H1 (cell line): ENCODE measurements at regions not wholly inside any gene's neighbourhood (a gene's known extent, or its start where the extent isn't known, plus 50 kb on each side); places are given as distances from the start of the nearest gene placed in this dataset.

Source experiments
- CTCF ChIA-PET: fragments of 300-600 bp; sonication (Branson Sonifier 250); formaldehyde crosslinking; loops from one replicate; lab custom pipeline; 2021; ENCODE audit not compliant: partially characterized antibody; lab: Charles Lee
- POLR2A ChIA-PET: fragments of 300-600 bp; sonication (Branson Sonifier 250); formaldehyde crosslinking; loops from one replicate; lab custom pipeline; 2021; ENCODE audit warnings: inconsistent platforms; ENCODE audit not compliant: partially characterized antibody; lab: Charles Lee
- DNase-seq, 2 experiments: peaks; one replicate each; pipeline versions ENCODE4 v3.0.0 to v3.0.0-alpha.2; 2010 to 2022; ENCODE audit warnings: low spot score in 2 of 2, low read depth in 1 of 2, mixed read lengths in 1 of 2
- FAIRE-seq: peaks from 2 replicates; lab custom pipeline; 2011; peaks lifted over from hg19 to GRCh38; lab: Jason Lieb, UNC
- H2AFZ ChIP-seq: 2 replicates; pipeline ENCODE4 v1.8.1; 2012; ENCODE audit warnings: low read length, inconsistent platforms
- H2AK5ac ChIP-seq: 2 replicates; pipeline ENCODE4 v1.6.1; 2013; ENCODE audit warnings: low read depth, low read length
- H2BK120ac ChIP-seq: replicated peaks from 2 replicates; pipeline ENCODE3; 2013; ENCODE audit warnings: low read depth, low read length, inconsistent platforms
- H2BK12ac ChIP-seq: 2 replicates; pipeline ENCODE4 v1.6.1; 2013; ENCODE audit warnings: low read depth, low read length
- H2BK15ac ChIP-seq: 2 replicates; pipeline ENCODE4 v1.6.1; 2013; ENCODE audit warnings: low read length
- H2BK20ac ChIP-seq: 2 replicates; pipeline ENCODE4 v1.6.1; 2013; ENCODE audit warnings: low read length
- H2BK5ac ChIP-seq: 2 replicates; pipeline ENCODE4 v1.6.1; 2013; ENCODE audit warnings: low read depth, low read length
- H3K14ac ChIP-seq: 2 replicates; pipeline ENCODE4 v1.6.1; 2013; ENCODE audit warnings: inconsistent platforms; ENCODE audit not compliant: insufficient read length
- H3K18ac ChIP-seq: 2 replicates; pipeline ENCODE4 v1.6.1; 2013; ENCODE audit warnings: low read length; ENCODE audit errors: extremely low read depth
- H3K23ac ChIP-seq: 2 replicates; pipeline ENCODE4 v1.6.1; 2013; ENCODE audit warnings: inconsistent platforms; ENCODE audit not compliant: insufficient read length
- H3K23me2 ChIP-seq: 2 replicates; pipeline ENCODE4 v1.6.1; 2013; ENCODE audit warnings: low read depth, low read length
- H3K27ac ChIP-seq: 2 replicates; pipeline ENCODE4 v1.6.1; 2011; ENCODE audit warnings: low read depth, low read length, inconsistent platforms
- H3K27me3 ChIP-seq, 4 experiments: replicated peaks in 1 of 4; 1 replicate in 1 of 4; 2 replicates in 3 of 4; pipeline versions ENCODE4 v1.6.1 to v1.8.1; 2011 to 2013; ENCODE audit warnings: low read length in 3 of 4, mild to moderate bottlenecking in 3 of 4, inconsistent platforms in 2 of 4, mixed read lengths in 2 of 4, moderate library complexity in 1 of 4; ENCODE audit not compliant: control insufficient read depth in 3 of 4, insufficient read depth in 3 of 4; ENCODE audit errors: extremely low read depth in 1 of 4
- H3K36me3 ChIP-seq, 4 experiments: 2 replicates each; pipeline versions ENCODE4 v1.6.1 to v1.8.1; 2011 to 2013; ENCODE audit warnings: mild to moderate bottlenecking in 4 of 4, low read length in 3 of 4, moderate library complexity in 2 of 4, control low read depth in 1 of 4, inconsistent platforms in 1 of 4; ENCODE audit not compliant: insufficient read depth in 4 of 4, control insufficient read depth in 2 of 4
- H3K4ac ChIP-seq: replicated peaks from 2 replicates; pipeline ENCODE3; 2013; ENCODE audit warnings: low read length, low read depth, mixed read lengths, inconsistent platforms; ENCODE audit not compliant: insufficient read length
- H3K4me1 ChIP-seq, 4 experiments: replicated peaks in 1 of 4; 1 replicate in 1 of 4; 2 replicates in 3 of 4; pipeline versions ENCODE4 v1.6.1 to v1.8.1; 2011 to 2013; ENCODE audit warnings: low read length in 3 of 4, inconsistent platforms in 2 of 4, mixed read lengths in 1 of 4; ENCODE audit not compliant: insufficient read depth in 4 of 4, control insufficient read depth in 3 of 4
- H3K4me2 ChIP-seq, 2 experiments: 2 replicates each; pipeline versions ENCODE4 v1.6.1 to v1.8.1; 2011 to 2013; ENCODE audit warnings: low read depth in 2 of 2, low read length in 2 of 2, control low read depth in 1 of 2, inconsistent platforms in 1 of 2, mild to moderate bottlenecking in 1 of 2; ENCODE audit not compliant: insufficient read depth in 1 of 2
- H3K4me3 ChIP-seq, 4 experiments: fragments of 200-600, 300-600 bp in 1 of 4; sonication (generic), shearing (Covaris generic), sonication (Bioruptor Twin) in 1 of 4; 2 replicates each; pipeline versions ENCODE4 v1.5.1 to v1.8.1; 2011 to 2016; ENCODE audit warnings: low read length in 4 of 4, low read depth in 3 of 4, control low read depth in 2 of 4, inconsistent platforms in 2 of 4, mild to moderate bottlenecking in 2 of 4, mixed read lengths in 1 of 4, moderate library complexity in 1 of 4; ENCODE audit not compliant: insufficient read depth in 2 of 4; ENCODE audit errors: extremely low read depth in 1 of 4
- H3K56ac ChIP-seq: replicated peaks from 2 replicates; pipeline ENCODE3; 2013; ENCODE audit warnings: low read depth, mild to moderate bottlenecking, mixed read lengths, low read length, inconsistent platforms; ENCODE audit not compliant: insufficient read length
- H3K79me1 ChIP-seq: 2 replicates; pipeline ENCODE4 v1.6.1; 2013; ENCODE audit warnings: low read depth, low read length, control low read depth
- H3K79me2 ChIP-seq, 2 experiments: 2 replicates each; pipeline versions ENCODE4 v1.6.1 to v1.8.1; 2012 to 2013; ENCODE audit warnings: low read length in 2 of 2, mild to moderate bottlenecking in 2 of 2, inconsistent platforms in 1 of 2; ENCODE audit not compliant: insufficient read depth in 2 of 2, control insufficient read depth in 1 of 2
- H3K9ac ChIP-seq, 4 experiments: replicated peaks in 1 of 4; 1 replicate in 1 of 4; 2 replicates in 3 of 4; pipeline versions ENCODE4 v1.6.1 to v1.8.1; 2011 to 2013; ENCODE audit warnings: low read depth in 3 of 4, low read length in 3 of 4, control low read depth in 2 of 4, mild to moderate bottlenecking in 2 of 4, moderate library complexity in 2 of 4, inconsistent platforms in 1 of 4; ENCODE audit errors: extremely low read depth in 1 of 4
- H3K9me3 ChIP-seq, 2 experiments: 2 replicates each; pipeline versions ENCODE4 v1.6.1 to v1.8.1; 2012 to 2013; ENCODE audit warnings: mild to moderate bottlenecking in 2 of 2, moderate library complexity in 2 of 2, control low read depth in 1 of 2, inconsistent platforms in 1 of 2, low read depth in 1 of 2, low read length in 1 of 2, mixed read lengths in 1 of 2; ENCODE audit not compliant: insufficient read depth in 2 of 2
- H4K20me1 ChIP-seq, 2 experiments: replicated peaks in 1 of 2; 2 replicates each; pipeline versions ENCODE3 to v1.8.1; 2011 to 2013; ENCODE audit warnings: inconsistent platforms in 2 of 2, low read length in 2 of 2, mild to moderate bottlenecking in 1 of 2; ENCODE audit not compliant: insufficient read depth in 2 of 2, control insufficient read depth in 1 of 2
- H4K5ac ChIP-seq: 2 replicates; pipeline ENCODE4 v1.6.1; 2013; ENCODE audit warnings: low read length, low read depth, mixed read lengths, inconsistent platforms; ENCODE audit not compliant: insufficient read length
- H4K8ac ChIP-seq: 2 replicates; pipeline ENCODE4 v1.8.0; 2013; ENCODE audit warnings: mild to moderate bottlenecking, moderate library complexity, low read length, inconsistent platforms; ENCODE audit not compliant: insufficient read depth; ENCODE audit errors: extremely low read depth
- H4K91ac ChIP-seq: replicated peaks from 2 replicates; pipeline ENCODE3; 2013; ENCODE audit warnings: low read length, mixed read lengths, inconsistent platforms; ENCODE audit not compliant: insufficient read length
- ATF3 ChIP-seq: IDR thresholded peaks from 2 replicates; pipeline ENCODE4 v1.6.1; 2011; ENCODE audit warnings: low read depth, mild to moderate bottlenecking, low read length; ENCODE audit not compliant: insufficient read depth
- CBX8 ChIP-seq: fragments of 300-800, 300-1000 bp; sonication (generic); IDR thresholded peaks from 2 replicates; pipeline ENCODE4 v1.7.1; 2016; ENCODE audit warnings: low read depth, low read length, borderline replicate concordance
- JUN ChIP-seq: IDR thresholded peaks from 2 replicates; pipeline ENCODE4 v1.6.1; 2011; ENCODE audit warnings: low read depth, mild to moderate bottlenecking, improper control_type of control experiment, low read length
- PHF8 ChIP-seq: fragments of 200-600 bp; sonication (generic); conservative IDR thresholded peaks from 2 replicates; pipeline ENCODE4 v1.7.1; 2012; ENCODE audit warnings: low read depth, mild to moderate bottlenecking, inconsistent platforms, low read length, moderate library complexity
- SIRT6 ChIP-seq: IDR thresholded peaks from one replicate; pipeline ENCODE4 v1.7.1; 2012; ENCODE audit warnings: low read length, inconsistent platforms
- SP1 ChIP-seq: IDR thresholded peaks from 2 replicates; pipeline ENCODE4 v1.6.1; 2011; ENCODE audit warnings: low read depth, low read length
- SP2 ChIP-seq: IDR thresholded peaks from 2 replicates; pipeline ENCODE4 v1.6.1; 2012; ENCODE audit warnings: mild to moderate bottlenecking, low read length, inconsistent platforms
- SP4 ChIP-seq: IDR thresholded peaks from 2 replicates; pipeline ENCODE4 v1.6.1; 2012; ENCODE audit warnings: low read length, inconsistent platforms
- SRF ChIP-seq: IDR thresholded peaks from 2 replicates; pipeline ENCODE4 v1.6.1; 2011; ENCODE audit warnings: mild to moderate bottlenecking, low read depth, low read length, moderate library complexity
- YY1 ChIP-seq: IDR thresholded peaks from 2 replicates; pipeline ENCODE4 v1.6.1; 2011; ENCODE audit warnings: low read depth, mild to moderate bottlenecking, low read length
- WGBS, 2 experiments: shearing (Covaris generic) in 1 of 2; methylation state at CpG; one replicate each; pipeline versions ENCODE4 v1.1.6 to v1.1.7; 2013 to 2015; ENCODE audit warnings: low lambda C conversion rate in 2 of 2, mixed read lengths in 2 of 2, inconsistent platforms in 1 of 2, low coverage in 1 of 2, missing lambda C conversion rate in 1 of 2; ENCODE audit not compliant: insufficient replicate concordance in 2 of 2, insufficient coverage in 1 of 2, insufficient read length in 1 of 2; ENCODE audit errors: extremely low coverage in 1 of 2, missing lambda C conversion rate in 1 of 2; 5-methylcytosine and 5-hydroxymethylcytosine counted together

- Histone ChIP-seq H3K79me2 (no peaks in the 10 kb centered on the region), H3K14ac (no peak overlapping the region), H4K8ac (no peak overlapping the region), H3K4me3 (no peak overlapping the region), H3K18ac (no peak overlapping the region), H4K91ac (no peak overlapping the region), H3K9me3 (no peaks in the 10 kb centered on the region), H3K4me2 (no peak overlapping the region), H4K20me1 (no peaks in the 10 kb centered on the region), H2BK15ac (no peak overlapping the region), H3K36me3 (no peaks in the 10 kb centered on the region), H3K4ac (no peak overlapping the region), H2BK5ac (no peak overlapping the region), H3K79me1 (no peaks in the 10 kb centered on the region), H4K5ac (no peak overlapping the region), H3K27me3 (no peaks in the 10 kb centered on the region), H2BK12ac (no peak overlapping the region), H2BK20ac (no peak overlapping the region), H3K56ac (no peak overlapping the region), H2BK120ac (no peak overlapping the region), H3K23me2 (no peaks in the 10 kb centered on the region), H3K4me1 (no peaks in the 10 kb centered on the region), H2AK5ac (no peak overlapping the region), H3K23ac (no peak overlapping the region), H2AFZ (no peak overlapping the region), H3K9ac (no peak overlapping the region), H3K27ac (no peak overlapping the region)
- FAIRE-seq = no peak
- no peak for DNase-seq
- WGBS, 2 experiments = 86% methylated on average over 3 of the region's 3 CpGs; no CpG with 5 or more reads in 1 of the 2 experiments
- ChIA-PET CTCF (interaction anchor here (0.6 to 1.2 kb wide), 2 partner anchors 11 to 282 kb away, joined by 4 read pairs; no protein-coding TSS in a partner anchor), POLR2A (no interaction called here)
- TF ChIP-seq CBX8 (no peak), SIRT6 (no peak), ATF3 (no peak), YY1 (no peak), SP1 (no peak), JUN (no peak), SP2 (no peak), SP4 (no peak), SRF (no peak), PHF8 (no peak)
Measured at GRCh38 chr1:164263540-164263939, 295.4 kb upstream of the PBX1 start.
